AG09319 (cell line): ENCODE measurements at regions not wholly inside any gene's neighbourhood (a gene's known extent, or its start where the extent isn't known, plus 50 kb on each side); places are given as distances from the start of the nearest gene placed in this dataset.
A peak's percentile ranks its signal among the peaks of the same experiment; 100 is the strongest.

Experiments
- DNase-seq: peaks from one replicate; pipeline ENCODE4 v3.0.0-alpha.2; 2010; ENCODE audit warnings: low read depth; ENCODE audit errors: extremely low read depth
- TF ChIP-seq, protein P1 (sequence below): IDR thresholded peaks from 2 replicates; pipeline ENCODE4 v1.5.1; 2011; ENCODE audit warnings: low read depth, mild to moderate bottlenecking, inconsistent platforms, low read length, moderate library complexity

DNA sequence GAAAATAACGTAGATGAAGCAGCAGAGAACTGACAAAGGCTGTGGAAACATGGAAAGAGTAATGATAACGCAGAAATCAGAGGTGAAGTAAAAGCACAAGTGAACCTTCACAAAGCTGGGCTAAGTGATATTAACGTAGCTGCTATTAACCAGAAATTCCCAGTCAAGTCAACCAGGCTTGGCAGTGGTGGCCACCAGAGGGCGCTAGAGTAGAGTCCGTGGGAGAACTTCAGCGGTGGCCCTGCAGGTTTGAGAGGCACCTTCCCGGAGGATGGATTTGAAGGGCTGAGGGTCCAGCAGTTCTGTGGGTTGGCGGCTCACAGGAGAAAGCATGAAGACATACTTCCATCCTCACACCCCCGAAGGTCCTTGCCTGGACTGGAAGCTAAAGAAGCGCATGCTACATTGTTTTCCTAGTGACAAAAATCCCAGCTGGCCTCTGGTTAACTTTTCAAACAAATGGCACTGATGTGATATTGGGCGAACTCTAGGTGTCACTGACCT is 81.7 kb upstream of the ZNF648 start:
- TF ChIP-seq, protein P1, sequence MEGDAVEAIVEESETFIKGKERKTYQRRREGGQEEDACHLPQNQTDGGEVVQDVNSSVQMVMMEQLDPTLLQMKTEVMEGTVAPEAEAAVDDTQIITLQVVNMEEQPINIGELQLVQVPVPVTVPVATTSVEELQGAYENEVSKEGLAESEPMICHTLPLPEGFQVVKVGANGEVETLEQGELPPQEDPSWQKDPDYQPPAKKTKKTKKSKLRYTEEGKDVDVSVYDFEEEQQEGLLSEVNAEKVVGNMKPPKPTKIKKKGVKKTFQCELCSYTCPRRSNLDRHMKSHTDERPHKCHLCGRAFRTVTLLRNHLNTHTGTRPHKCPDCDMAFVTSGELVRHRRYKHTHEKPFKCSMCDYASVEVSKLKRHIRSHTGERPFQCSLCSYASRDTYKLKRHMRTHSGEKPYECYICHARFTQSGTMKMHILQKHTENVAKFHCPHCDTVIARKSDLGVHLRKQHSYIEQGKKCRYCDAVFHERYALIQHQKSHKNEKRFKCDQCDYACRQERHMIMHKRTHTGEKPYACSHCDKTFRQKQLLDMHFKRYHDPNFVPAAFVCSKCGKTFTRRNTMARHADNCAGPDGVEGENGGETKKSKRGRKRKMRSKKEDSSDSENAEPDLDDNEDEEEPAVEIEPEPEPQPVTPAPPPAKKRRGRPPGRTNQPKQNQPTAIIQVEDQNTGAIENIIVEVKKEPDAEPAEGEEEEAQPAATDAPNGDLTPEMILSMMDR: peak; percentile 99
- peak; percentile 53 for DNase-seq

DNA sequence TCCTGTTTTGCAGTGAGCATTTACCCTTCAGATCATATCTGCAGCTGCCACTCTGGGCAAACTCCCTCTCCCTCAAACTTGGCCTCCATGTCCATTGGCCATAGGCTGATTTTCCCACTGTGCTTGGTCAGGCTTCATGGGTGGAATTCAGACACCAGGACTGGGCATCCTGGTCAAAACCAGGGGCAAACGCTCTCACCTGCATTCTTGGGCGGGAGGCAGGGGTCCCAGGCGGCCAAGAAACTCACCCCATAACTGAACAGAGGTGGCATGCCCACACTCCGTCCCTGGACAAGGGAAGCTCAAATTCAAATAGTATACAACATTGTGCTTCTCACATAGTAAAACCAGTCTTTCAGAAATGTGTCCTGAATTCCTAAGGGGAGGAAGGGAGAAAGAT is 81.1 kb upstream of the ZNF648 start:
- no peak for DNase-seq
- TF ChIP-seq, protein P1: no peak

DNA sequence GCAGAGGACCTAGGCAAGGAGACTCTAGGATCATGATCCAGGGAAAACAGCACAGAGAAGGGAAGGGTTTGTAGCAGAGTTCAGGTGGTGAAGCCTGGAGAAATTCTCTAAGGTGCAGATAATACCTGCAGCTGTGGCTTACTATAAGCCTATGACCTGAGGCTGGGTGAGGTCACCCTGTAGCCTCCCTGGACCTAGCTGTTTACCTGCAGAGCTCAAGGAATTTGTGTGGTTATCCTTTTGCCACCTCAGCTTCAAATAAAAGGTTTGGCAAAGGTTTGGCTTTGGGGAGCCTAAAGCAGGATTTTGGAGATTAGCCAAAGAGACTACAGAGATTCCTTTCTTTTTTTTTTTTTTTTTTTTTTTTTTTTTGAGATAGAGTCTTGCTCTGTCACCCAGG is 79.5 kb upstream of the ZNF648 start:
- DNase-seq: no peak
- TF ChIP-seq, protein P1: no peak

DNA sequence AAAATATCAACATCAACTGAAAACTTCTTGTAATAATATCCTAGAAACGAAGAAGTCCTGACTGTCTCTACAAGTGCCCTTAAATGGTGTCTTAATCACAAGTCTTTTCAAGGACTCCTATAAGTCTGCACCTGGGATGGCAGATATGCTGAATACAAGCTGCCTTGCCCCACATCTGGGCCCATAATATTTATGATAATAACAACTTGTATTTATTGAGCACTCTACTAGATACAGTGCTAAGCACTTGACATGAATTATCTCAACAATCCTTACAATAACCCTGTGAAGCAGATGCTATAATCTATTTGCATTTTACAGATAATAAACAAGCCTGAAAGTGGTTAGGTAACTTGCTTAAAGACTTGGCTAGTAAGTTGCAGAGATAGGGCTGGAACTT is 78.0 kb upstream of the ZNF648 start:
- no peak for DNase-seq
- TF ChIP-seq, protein P1: no peak

DNA sequence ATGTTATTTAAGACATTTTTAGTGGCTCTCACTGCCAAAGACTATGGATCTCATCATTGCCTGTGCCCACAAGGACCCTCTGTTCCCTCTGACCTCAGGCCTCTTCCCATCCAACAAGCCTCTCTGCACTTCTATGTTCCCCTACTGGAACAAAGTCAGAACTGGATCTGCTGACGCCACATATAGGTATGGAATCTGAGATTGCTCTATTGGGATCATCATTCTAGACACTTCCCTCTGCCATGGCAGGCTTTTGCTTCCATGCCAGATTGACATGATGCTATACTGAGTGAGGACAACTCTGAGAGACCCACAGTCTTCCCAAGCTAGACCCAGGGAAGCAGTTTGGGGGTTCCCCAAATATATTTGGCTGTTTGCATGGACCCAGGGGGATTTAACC is 76.0 kb upstream of the ZNF648 start:
- DNase-seq: no peak
- TF ChIP-seq, protein P1: no peak

DNA sequence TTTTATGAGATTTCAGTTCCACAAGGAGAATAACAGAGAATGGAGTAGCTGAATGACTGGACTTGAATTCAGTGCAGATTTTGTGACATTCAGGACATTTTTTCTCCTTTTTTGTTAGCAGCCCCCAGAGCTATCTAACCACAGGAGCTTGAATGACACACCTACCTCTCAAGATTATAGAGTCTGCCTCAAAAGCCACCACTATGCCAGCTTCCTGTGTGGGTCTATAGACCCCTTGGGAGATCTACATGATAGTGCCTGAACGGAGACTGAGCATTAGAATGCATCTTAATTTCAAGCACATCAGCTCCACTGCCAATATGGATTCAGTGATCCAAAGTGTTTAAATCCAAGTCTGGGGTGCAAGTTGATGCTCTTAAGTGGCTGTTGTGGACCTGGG is 74.4 kb upstream of the ZNF648 start:
- DNase-seq: no peak

DNA sequence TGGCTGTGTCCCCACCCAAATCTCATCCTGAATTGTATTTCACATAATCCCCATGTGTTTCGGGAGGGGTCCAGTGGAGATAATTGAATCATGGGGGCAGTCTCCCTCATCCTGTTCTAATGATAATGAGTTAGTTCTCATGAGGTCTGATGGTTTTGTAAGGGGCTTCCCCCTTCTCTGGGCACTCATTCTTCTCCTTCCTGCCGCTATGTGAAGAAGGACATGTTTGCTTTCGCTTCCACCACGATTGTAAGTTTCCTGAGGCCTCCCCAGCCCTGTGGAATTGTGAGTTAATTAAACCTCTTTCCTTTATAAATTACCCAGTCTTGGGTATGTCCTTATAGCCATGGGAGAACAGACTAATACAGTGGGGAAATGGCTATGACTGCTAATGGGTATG is 72.7 kb upstream of the ZNF648 start:
- TF ChIP-seq, protein P1: no peak
- DNase-seq: no peak

More for the DNA sequence above, 74.4 kb upstream of the ZNF648 start:
- TF ChIP-seq, protein P1: no peak
